IMR-90 (cell line): ENCODE measurements at regions not wholly inside any gene's neighbourhood (a gene's known extent, or its start where the extent isn't known, plus 50 kb on each side); places are given as distances from the start of the nearest gene placed in this dataset.

ENCODE experiments used
- CTCF ChIP-seq: conservative IDR thresholded peaks from 2 replicates; pipeline ENCODE4 v1.5.1; 2012; ENCODE audit warnings: mild to moderate bottlenecking, low read depth, low read length, improper control_type of control experiment
- ELK1 ChIP-seq: fragments of 150-350 bp; IDR thresholded peaks from 2 replicates; pipeline ENCODE4 v1.6.1; 2016; ENCODE audit warnings: low read depth, mild to moderate bottlenecking, low read length, moderate library complexity, borderline replicate concordance
- POLR2A ChIP-seq: IDR thresholded peaks from 2 replicates; pipeline ENCODE4 v1.6.1; 2012; ENCODE audit warnings: mild to moderate bottlenecking, low read depth, low read length
- RCOR1 ChIP-seq: IDR thresholded peaks from 2 replicates; pipeline ENCODE4 v1.6.1; 2012; ENCODE audit warnings: mild to moderate bottlenecking, low read length, improper control_type of control experiment; ENCODE audit not compliant: insufficient replicate concordance
- SMC3 ChIP-seq: fragments of 150-350 bp; IDR thresholded peaks from 2 replicates; pipeline ENCODE4 v1.6.1; 2016; ENCODE audit warnings: low read depth, mild to moderate bottlenecking, antibody characterized with exemption, low read length, moderate library complexity
- USF2 ChIP-seq: fragments of 150-350 bp; IDR thresholded peaks from 2 replicates; pipeline ENCODE4 v1.6.1; 2017; ENCODE audit warnings: mild to moderate bottlenecking, antibody characterized with exemption, low read length, low read depth

GRCh38 chr10:83517456-83517855, 621.9 kb upstream of the GHITM start:
- TF ChIP-seq SMC3 (no peak), CTCF (no peak), ELK1 (no peak), USF2 (no peak), POLR2A (no peak), RCOR1 (no peak)
